ENCODE measurements at regions not wholly inside any gene's neighbourhood (a gene's known extent, or its start where the extent isn't known, plus 50 kb on each side); places are given as distances from the start of the nearest gene placed in this dataset.

GRCh38 chr21:31550070-31550469, 109.4 kb upstream of the SOD1 start:
- TF ChIP-seq CTCF (IDR thresholded peaks at IDR 0.05 in 4 of 5, conservative IDR thresholded peaks at IDR 0.05 in 1 of 5) (no peak), POLR2A (IDR thresholded peaks at IDR 0.05) (no peak)
